ENCODE measurements at regions not wholly inside any gene's neighbourhood (a gene's known extent, or its start where the extent isn't known, plus 50 kb on each side); places are given as distances from the start of the nearest gene placed in this dataset.

GRCh38 chr11:129324533-129325175 lies 51.0 kb upstream of the BARX2 start:
- no peak for DNase-seq

DNA sequence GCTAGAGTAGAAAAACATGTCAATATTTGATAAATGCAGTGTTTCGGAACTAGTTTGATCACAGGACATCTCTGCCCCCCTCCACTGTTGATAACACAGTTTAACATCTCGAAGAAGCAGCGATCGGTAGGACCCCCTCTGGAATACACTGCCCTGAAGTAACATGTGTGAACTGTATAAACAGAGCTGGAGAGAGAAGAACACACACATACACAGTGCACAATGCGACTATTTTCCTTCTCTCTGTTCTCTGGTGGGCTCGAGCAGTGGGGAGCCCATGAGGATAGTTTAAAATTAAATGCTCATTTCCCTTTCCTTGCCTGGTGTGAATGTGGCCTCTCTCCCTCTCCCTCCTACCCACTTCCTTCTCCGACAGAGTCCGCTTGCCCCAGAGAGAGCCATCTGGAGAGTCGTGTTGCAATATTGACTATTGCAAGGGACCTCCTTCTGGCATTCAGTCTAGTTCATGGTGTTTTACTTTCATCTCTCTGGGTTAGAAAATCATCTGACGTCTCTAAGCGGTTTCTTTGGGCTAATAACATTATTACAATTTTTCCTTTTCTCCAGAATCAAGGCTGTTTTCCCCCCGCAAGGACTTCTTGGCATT lies 51.6 kb upstream of the BARX2 start:
- no peak for DNase-seq

GRCh38 chr11:129322941-129323340 lies 52.7 kb upstream of the BARX2 start:
- DNase-seq: no peak

DNA sequence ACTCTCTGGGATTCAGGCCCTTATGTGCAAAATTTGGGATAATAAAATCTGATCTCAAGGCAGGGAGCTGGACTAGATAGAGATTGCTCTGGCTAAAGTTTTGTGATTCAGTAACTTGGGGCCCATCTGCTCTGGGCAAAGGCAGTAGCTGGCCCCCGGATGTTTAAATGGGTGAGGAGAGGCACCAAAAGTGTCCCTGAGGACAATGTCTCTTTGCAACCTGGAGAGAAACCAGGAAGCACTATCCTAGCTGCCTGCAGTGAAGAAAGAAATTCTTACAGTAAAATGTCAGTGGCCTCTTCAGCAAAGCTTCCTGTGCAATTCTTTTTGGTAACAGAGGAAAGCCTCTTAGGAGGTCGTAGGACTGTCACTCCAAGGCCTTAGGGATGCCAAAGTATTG lies 54.6 kb upstream of the BARX2 start:
- DNase-seq: no peak

DNA sequence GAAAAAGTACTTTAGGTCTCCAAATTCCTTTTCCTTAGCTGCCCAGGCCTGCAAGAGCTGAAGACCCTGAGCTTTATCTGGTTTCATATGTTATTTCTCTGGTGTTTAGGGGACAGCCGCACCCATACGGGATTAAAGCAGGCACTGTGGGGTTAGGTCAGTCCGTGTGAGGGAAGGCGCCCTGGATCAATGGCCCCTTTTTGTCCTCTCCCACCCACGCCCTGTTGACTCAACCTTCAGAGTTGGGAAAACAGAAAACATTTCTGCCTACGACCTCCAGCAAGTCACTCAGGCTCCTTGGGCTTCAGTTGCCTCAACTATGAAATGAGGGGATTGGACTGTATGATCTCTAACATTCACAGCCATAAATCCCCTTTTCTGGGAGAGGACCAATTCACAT lies 55.2 kb upstream of the BARX2 start:
- no peak for DNase-seq

DNA sequence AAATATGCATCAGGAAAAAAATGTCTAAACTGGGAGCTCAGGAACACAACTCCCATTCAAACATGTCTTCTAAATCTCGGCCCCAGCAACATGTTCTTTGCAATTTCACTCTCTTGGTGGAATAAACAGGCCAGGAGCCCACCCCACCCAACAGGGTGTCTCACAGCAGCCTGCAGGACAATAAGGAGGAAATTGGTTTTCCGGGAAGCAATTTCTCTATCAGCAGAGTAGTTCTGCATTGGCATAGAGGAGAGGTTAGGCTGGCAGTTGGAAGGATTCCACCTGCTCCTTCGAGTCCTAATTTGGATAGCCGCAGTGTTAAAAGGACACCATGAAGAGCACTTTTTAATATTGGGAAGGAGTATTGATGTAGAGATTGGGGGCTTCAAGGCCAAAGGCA lies 55.9 kb upstream of the BARX2 start:
- DNase-seq: no peak

DNA sequence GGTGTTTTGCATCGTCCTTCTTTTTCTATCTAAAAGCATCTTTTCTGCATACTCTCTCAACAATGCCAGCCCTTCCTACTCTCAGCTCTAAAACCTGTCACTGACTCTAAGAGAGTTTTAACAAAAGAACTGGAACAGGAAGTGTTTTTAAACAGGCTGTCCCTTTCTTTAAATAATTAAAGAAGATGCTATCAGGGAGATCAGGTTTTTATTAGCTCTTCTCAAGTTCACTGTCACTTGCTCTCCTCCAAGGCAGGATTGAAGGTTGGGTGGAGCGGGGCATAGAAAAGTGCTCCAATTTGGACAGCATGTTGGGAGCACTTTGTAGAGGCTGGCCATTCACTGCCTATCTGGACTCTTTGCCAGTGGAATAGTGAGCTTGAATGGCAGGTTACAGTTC lies 56.4 kb upstream of the BARX2 start:
- no peak for DNase-seq

DNA sequence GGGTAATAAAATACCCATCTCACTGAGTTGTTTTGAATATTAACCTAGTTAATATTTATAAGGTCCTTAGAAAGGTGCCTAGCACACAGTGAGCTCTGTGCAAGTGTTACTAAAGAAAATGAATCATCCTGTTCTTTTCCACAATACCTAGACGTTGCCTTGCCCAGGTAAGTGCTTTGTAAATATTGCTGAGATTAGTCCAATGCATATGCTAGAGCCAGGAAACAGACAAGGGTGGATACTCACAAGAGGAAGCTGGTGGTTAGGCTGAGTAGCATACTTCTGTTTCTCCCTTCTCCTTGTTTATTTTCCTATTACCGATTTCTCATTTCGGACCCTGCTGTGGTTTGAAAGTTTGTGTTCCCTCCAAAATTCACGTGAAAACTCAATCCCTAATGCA lies 58.1 kb upstream of the BARX2 start:
- no peak for DNase-seq

DNA sequence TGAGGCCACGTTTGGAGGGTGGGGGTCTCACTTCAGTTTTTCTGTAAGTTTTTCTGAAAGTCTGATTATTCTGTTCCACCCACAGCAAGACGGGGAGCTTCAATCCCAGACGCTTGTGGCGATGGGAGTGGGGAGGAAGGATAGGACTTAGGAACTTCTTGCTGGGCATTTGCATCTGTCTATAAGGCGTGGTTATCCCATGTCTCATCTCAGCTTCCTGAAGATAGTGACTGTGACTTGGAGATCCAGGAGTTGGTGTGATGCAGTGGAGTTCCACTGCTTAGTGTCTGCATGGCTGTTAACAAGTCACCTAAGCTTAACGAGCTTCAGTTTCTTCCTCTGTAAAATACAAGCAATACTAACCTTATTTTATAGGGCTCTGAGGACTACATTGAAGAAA lies 58.9 kb upstream of the BARX2 start:
- DNase-seq: no peak

DNA sequence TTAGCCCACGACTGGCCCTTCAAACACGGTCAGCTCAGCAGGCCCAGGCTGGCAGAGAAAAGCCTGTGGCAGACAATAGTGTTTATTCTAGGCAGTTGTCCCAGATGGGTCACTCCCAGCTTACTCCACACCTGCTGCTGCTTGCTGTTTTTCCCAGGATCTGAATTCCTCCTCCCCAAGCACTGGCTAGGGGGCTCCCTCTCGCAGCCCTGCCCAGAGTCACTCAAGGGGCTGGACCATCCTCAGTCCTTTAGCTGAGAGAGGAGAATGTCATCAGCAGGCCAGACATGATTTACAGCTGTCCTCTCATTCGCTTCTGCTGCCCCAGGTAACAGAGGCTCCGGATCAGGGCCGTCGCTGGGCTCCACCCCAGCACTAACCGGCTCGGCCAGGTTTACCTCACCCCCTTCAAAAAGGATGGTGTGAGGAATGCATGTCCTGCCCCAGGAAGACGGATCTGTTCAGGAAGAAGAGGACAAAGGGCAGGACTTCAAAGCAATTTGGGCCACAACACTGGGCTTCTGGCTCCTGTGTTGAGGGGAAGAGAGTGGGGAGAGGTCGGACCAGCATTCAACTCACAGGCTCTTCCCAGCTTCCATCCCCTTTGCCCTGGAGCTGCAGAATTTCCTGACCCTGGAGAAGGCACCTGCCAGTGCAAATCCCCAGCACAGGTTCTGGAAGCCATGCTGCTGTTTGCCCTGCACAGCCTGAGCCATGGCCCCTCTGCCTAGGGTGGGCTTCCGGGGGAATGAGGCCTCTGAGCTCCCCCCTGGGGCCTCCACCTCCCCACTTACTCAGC lies 59.7 kb upstream of the BARX2 start:
- no peak for DNase-seq

- no peak for DNase-seq
Measured at GRCh38 chr11:129314371-129314770, 61.3 kb upstream of the BARX2 start.

DNA sequence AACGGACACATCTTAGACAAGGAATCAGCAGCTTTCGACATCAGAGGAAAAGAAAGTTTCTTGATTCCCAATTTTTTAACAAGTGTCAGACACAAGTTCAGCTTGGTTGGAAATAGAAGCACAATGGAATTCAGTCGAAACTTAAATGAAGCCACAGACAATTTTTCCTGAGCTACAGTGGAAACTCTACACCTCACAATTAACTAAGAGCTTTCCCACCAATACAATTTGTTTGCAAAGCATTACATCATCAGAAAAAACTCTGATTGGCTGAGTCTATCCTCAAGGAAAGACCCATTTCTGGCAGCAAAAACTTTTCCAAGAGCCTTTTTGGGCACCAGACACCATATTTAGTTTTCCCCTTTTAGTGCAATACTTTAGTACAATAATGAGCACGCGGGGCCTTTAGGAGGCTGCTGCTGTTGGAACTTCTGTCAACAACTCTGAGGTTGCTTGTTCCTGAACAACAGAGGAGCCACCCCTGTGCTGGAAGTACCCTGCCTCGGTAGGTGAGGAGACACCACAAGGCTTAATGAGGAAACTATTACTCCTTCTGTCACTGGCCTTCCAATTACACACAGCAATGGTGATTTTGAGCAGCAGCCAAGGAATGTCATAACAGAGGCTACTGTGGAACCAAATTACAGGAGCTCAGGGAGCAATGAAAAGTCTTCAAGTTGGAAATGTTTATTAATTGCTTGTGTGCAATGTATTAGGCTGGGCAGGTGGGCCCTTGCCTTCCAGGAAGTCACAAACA lies 61.9 kb upstream of the BARX2 start:
- no peak for DNase-seq

- DNase-seq: no peak
Measured at GRCh38 chr11:129312730-129313503, 62.7 kb upstream of the BARX2 start.

DNA sequence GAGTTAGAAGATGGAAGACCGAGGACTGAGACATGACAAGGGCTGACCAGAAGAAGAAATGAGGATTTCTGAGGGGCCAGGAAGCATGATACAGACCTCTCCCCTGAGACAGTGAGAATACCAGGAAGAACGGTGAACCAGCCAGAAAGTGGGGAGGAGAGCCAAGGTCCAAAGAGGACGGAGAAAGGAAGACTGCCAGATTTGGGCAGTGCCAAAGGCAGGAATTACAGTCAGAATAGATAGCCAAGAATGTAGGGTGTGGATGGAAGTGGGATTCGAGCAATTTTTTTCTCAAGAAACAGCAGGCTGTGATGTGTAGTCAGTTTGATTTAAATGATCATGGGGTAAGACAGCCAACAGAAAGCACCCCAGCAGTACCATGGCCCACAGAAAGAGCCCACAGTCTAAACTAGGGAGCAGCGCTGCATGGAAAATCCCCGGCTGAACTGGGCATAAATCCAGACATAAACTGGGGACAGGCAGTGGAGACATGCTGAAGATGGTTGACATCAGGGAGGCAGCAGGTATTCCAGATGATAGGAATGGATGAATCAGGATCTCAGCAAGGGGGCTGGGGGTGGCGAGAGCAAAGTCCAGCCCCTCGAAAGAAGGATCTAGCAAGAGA lies 67.3 kb upstream of the BARX2 start:
- DNase-seq: no peak

DNA sequence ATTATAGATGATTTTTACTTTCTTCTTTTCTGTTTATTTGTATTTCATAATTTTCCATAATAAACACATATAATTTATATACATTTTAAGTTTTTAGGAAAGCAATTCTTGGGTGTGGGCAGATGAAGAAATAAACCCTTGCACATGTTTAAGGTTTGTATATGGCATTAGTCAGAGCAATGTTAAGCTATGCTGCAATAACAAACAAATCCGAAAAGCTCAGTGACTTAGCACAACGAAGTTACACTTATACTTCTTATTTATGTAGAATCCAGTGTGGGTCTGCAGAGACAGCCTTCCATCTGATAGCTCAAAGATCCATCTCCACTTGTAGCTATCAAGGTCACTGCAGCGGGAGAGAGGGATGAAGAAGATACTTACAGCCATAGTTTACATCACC lies 68.5 kb upstream of the BARX2 start:
- no peak for DNase-seq

GRCh38 chr11:129302386-129303101 lies 73.1 kb upstream of the BARX2 start:
- DNase-seq: no peak

DNA sequence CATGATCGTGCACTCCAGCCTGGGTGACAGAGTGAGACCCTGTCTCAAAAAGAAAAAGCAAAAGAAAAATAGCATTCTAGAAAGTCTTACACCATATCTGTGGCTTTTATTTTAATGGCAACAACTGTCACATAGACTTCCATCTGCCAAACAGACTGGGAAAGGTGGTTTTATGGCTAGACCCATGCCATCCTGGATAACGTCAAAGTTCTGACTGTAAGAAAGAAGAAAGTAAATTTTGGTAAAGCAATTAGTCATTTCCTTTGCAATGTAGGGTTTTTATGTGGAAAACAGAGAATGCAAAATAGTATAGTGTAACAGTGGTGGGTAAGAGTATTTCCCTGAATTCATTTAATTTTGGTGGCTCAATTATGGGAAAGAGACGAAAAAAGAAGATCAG lies 75.5 kb upstream of the BARX2 start:
- DNase-seq: no peak

- DNase-seq: no peak
Measured at GRCh38 chr11:129298988-129299387, 76.7 kb upstream of the BARX2 start.

DNA sequence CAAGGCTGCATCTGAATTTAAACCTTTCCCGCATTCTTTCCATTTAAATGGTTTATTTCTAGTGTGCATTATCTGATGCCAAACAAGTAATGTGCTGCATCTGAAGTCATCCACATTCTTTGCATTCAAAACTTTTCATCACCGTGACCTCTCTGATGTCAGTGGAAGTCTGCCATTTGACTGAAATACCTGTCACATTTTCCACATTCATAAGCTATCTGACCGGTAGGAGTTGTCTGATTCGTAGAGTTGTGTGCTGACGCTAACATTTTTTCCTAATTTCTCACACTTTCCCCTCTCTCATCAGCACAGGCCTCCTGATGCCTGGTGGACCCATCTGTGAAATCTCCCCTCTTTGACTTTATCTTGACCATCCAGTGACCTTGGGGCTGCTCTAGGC lies 79.9 kb upstream of the BARX2 start:
- no peak for DNase-seq

DNA sequence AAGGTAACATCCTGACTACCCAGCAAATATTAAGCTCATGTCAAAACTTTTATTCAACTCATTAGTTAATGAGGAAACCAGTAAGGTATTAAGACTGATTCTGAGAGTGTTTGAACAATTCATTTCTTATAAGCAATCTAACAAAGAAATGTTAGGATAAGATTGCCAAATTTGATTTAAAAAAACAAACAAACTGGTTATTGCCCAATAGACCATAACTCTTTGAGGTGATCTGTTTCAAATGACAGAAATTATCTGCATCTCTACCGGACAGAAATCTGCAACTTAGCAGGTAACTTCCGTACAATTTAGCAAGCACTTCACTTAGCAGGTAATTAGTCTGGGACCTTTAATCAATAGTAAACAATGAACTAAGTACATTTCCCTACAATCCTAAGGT lies 82.9 kb upstream of the BARX2 start:
- no peak for DNase-seq

- DNase-seq: no peak
Measured at GRCh38 chr11:129292092-129292491, 83.6 kb upstream of the BARX2 start.

DNA sequence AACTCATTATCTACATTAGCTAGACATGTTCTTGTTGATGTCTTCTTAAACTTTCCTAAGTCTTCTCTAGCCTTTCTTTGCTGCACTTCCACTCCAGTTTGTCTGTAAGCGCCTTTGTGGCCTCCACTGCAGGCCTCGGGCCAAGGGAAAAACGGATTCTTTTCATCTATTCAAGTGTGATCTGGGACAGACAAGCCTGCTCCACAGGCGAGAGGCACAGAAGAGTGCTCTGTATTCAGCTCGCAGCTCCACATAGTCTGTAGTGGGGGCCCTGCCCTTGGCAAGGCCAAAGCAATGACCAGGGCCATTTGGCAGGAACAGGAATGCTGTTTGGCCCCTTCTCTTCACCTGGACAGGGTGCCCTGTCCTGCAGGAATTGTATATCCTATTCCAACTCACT lies 84.1 kb upstream of the BARX2 start:
- no peak for DNase-seq

Data from CD4-positive, alpha-beta T cell treated with Interleukin-6 for 4 hours (primary cell).